Astrocyte of the spinal cord (primary cell): ENCODE measurements at regions not wholly inside any gene's neighbourhood (a gene's known extent, or its start where the extent isn't known, plus 50 kb on each side); places are given as distances from the start of the nearest gene placed in this dataset.

Source experiments
- DNase-seq: peaks from one replicate; pipeline ENCODE4 v3.0.0; 2011; ENCODE audit warnings: low read depth, low spot score
- H3K4me3 ChIP-seq: 2 replicates; pipeline ENCODE4 v1.5.1; 2011; ENCODE audit warnings: low read depth, mild to moderate bottlenecking, low read length, moderate library complexity
- in situ Hi-C: cut with HindIII; loops from 2 replicates; pipeline ENCODE4 v1.10.0; 2017; ENCODE audit warnings: low sequenced_read_pairs
- TF ChIP-seq, protein P1 (sequence below): IDR thresholded peaks from 2 replicates; pipeline ENCODE4 v1.5.1; 2012; ENCODE audit warnings: low read depth, mild to moderate bottlenecking, low read length, inconsistent platforms

GRCh38 chr2:220228310-220229006 is 601.0 kb downstream of the SLC4A3 start:
- in situ Hi-C loops = no loop called here
- DNase-seq = peak; percentile 98
- TF ChIP-seq, protein P1, sequence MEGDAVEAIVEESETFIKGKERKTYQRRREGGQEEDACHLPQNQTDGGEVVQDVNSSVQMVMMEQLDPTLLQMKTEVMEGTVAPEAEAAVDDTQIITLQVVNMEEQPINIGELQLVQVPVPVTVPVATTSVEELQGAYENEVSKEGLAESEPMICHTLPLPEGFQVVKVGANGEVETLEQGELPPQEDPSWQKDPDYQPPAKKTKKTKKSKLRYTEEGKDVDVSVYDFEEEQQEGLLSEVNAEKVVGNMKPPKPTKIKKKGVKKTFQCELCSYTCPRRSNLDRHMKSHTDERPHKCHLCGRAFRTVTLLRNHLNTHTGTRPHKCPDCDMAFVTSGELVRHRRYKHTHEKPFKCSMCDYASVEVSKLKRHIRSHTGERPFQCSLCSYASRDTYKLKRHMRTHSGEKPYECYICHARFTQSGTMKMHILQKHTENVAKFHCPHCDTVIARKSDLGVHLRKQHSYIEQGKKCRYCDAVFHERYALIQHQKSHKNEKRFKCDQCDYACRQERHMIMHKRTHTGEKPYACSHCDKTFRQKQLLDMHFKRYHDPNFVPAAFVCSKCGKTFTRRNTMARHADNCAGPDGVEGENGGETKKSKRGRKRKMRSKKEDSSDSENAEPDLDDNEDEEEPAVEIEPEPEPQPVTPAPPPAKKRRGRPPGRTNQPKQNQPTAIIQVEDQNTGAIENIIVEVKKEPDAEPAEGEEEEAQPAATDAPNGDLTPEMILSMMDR = no peak
- H3K4me3 ChIP-seq = no peak overlapping the region

DNA sequence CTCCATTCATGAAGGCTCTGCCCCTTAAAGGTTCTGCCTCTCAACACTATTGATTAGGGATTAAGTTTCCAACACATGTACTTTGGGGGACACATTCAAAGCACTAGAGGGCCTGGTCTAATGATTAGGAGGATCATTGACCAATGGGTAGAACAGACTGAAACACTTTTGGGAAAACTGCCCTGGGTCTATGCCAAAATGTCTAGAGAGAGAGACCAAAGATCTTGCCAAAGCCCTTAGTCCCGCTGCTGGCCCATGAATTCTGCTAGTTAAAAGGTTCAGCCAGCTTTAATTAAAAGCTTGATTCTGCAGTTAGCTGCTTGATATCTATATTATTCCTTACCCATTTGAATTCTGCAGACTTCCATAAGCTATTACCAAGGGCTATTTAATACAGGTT is 613.2 kb downstream of the SLC4A3 start:
- TF ChIP-seq, protein P1 = no peak
- no peak overlapping the region for H3K4me3 ChIP-seq
- DNase-seq = no peak
- in situ Hi-C loops = no loop called here

- in situ Hi-C loops = no loop called here
- peak; percentile 8 for DNase-seq
- TF ChIP-seq, protein P1 = no peak
- no peak overlapping the region for H3K4me3 ChIP-seq
Observed at GRCh38 chr2:220241423-220241822, 614.0 kb downstream of the SLC4A3 start.

DNA sequence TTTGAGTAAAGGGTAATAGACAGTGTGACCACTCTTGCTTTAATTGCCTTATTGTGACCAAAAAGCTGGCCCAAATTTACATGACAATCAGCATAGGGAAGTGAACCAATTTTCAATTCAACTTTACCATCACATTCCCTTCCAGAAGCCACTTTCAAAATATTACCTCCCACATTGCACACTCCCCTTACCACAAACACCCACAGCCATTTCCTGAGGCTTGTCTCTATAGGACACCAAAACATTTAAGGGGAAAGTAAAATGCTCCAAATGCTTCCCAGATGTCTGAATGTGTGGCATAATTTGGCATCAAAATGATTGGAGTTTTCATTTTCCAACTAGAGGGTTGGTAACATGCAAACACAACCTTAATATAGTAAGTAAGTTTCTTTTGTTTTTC is 616.1 kb downstream of the SLC4A3 start:
- TF ChIP-seq, protein P1 = no peak
- H3K4me3 ChIP-seq = no peak overlapping the region
- in situ Hi-C loops = no loop called here
- peak; percentile 29 for DNase-seq

GRCh38 chr2:220246386-220246785 is 619.0 kb downstream of the SLC4A3 start:
- DNase-seq = no peak
- in situ Hi-C loops = no loop called here
- TF ChIP-seq, protein P1 = no peak
- H3K4me3 ChIP-seq = no peak overlapping the region

- in situ Hi-C loops = no loop called here
- TF ChIP-seq, protein P1 = no peak
- no peak overlapping the region for H3K4me3 ChIP-seq
- DNase-seq = no peak
Observed at GRCh38 chr2:220247588-220248350, 620.3 kb downstream of the SLC4A3 start.
